Vagina (tissue), 2 donors: ENCODE measurements at regions not wholly inside any gene's neighbourhood (a gene's known extent, or its start where the extent isn't known, plus 50 kb on each side); places are given as distances from the start of the nearest gene placed in this dataset.

Experiments used
- DNase-seq, 2 donors: peaks; one replicate each; pipeline ENCODE4 v3.0.0-alpha.2; 2017; ENCODE audit errors: extremely low spot score in 2 of 2
- H3K27ac ChIP-seq: fragments of 200-600 bp; sonication (generic); one replicate; pipeline ENCODE4 v1.5.1; 2019
- H3K27me3 ChIP-seq: fragments of 200-600 bp; sonication (generic); one replicate; pipeline ENCODE4 v1.5.1; 2019
- H3K36me3 ChIP-seq, 2 donors: fragments of 200-600 bp; sonication (generic); one replicate each; pipeline ENCODE4 v1.5.1; 2017 to 2019
- H3K4me1 ChIP-seq: fragments of 200-600 bp; sonication (generic); one replicate; pipeline ENCODE4 v1.5.1; 2019
- H3K4me3 ChIP-seq, 2 donors: fragments of 200-600 bp; sonication (generic); 1 replicate in 1 of 2; 2 replicates in 1 of 2; pipeline ENCODE4 v1.5.1; 2016 to 2019
- H3K9me3 ChIP-seq: fragments of 200-600 bp; sonication (generic); one replicate; pipeline ENCODE4 v1.5.1; 2019
- POLR2A ChIP-seq, 2 donors: fragments of 450-650 bp; IDR thresholded peaks; one replicate each; pipeline ENCODE4 v1.6.1; 2017; ENCODE audit warnings: antibody characterized with exemption in 2 of 2, mild to moderate bottlenecking in 2 of 2, moderate library complexity in 2 of 2
- POLR2AphosphoS5 ChIP-seq, 2 donors: sonication (generic); formaldehyde crosslinking; IDR thresholded peaks; one replicate each; pipeline ENCODE4 v1.9.0; 2017; ENCODE audit warnings: antibody characterized with exemption in 2 of 2, mild to moderate bottlenecking in 2 of 2, low read depth in 1 of 2; ENCODE audit not compliant: insufficient read depth in 1 of 2
- intact Hi-C: fragments of 100-400 bp; cut with DNase I; formaldehyde crosslinking; loops from one replicate; pipeline ENCODE4 v1.15.1; 2023
- TF ChIP-seq, protein P1 (sequence below), 3 experiments: fragments of 450-650 bp in 2 of 3; fragments of 200-600 bp in 1 of 3; sonication (generic) in 1 of 3; IDR thresholded peaks; one replicate each; pipeline ENCODE4 v1.5.1; 2017 to 2019; ENCODE audit warnings: antibody characterized with exemption in 3 of 3, mild to moderate bottlenecking in 2 of 3, moderate library complexity in 2 of 3

DNA sequence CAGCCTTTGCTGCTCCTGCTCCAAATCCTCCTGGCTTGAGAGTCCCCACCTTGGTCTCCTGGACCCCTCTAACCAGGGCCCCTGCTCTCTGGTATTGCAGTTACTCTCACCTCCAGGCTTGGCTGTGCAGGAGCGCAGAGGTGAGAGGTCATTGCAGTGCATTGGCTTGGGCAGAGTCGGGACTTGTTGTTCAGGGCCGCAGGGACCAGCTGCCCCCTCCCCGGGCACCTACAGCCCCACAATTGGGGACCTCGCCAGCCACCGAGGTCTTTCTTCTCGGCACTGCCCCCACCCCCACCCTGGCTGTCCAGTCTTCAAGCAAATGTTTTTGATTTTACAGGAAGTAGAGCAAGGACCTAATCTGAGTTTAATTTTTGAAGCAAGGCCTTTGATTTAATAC is 65.5 kb upstream of the FGF3 start:
- intact Hi-C loops = no loop called here
- H3K27me3 ChIP-seq = no peaks in the 10 kb centered on the region

DNA sequence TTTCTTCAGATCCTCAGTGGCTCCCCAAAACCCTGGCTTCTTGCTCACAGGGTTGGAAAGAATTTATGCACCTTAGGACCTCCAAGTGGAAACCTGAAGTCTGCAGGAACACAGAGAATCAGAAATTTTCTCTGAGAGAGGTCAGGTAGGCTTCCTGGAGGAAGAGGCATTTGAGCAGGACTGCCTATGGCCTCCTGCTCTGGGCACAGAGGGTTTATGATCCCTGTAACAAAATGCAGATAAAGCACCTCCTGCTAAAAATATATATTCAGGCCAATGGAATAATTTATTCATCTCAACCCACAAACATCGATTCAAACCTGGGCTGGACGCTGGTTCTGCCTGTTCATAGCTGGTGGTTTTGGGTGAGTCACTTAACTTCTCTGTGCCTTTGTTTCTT is 68.1 kb upstream of the FGF3 start:
- intact Hi-C loops = no loop called here
- Histone ChIP-seq H3K36me3 (no peaks in the 10 kb centered on the region), H3K27ac (no peak overlapping the region), H3K27me3 (no peaks in the 10 kb centered on the region), H3K4me1 (no peaks in the 10 kb centered on the region), H3K9me3 (no peaks in the 10 kb centered on the region), H3K4me3 (no peak overlapping the region)
- no peak for DNase-seq
- TF ChIP-seq POLR2AphosphoS5 (IDR thresholded peaks at IDR 0.05; ENCODE audit: insufficient read depth in 1 of 2, low read depth in 1 of 2) (no peak), POLR2A (IDR thresholded peaks at IDR 0.05) (no peak)

More for the DNA sequence above, 65.5 kb upstream of the FGF3 start:
- no peak for DNase-seq
- Histone ChIP-seq H3K9me3 (no peaks in the 10 kb centered on the region), H3K4me3 (no peak overlapping the region), H3K27ac (no peak overlapping the region), H3K4me1 (no peaks in the 10 kb centered on the region), H3K36me3 (no peaks in the 10 kb centered on the region)
- TF ChIP-seq POLR2A (IDR thresholded peaks at IDR 0.05) (no peak), POLR2AphosphoS5 (IDR thresholded peaks at IDR 0.05; ENCODE audit: insufficient read depth in 1 of 2, low read depth in 1 of 2) (no peak)
- TF ChIP-seq, protein P1, sequence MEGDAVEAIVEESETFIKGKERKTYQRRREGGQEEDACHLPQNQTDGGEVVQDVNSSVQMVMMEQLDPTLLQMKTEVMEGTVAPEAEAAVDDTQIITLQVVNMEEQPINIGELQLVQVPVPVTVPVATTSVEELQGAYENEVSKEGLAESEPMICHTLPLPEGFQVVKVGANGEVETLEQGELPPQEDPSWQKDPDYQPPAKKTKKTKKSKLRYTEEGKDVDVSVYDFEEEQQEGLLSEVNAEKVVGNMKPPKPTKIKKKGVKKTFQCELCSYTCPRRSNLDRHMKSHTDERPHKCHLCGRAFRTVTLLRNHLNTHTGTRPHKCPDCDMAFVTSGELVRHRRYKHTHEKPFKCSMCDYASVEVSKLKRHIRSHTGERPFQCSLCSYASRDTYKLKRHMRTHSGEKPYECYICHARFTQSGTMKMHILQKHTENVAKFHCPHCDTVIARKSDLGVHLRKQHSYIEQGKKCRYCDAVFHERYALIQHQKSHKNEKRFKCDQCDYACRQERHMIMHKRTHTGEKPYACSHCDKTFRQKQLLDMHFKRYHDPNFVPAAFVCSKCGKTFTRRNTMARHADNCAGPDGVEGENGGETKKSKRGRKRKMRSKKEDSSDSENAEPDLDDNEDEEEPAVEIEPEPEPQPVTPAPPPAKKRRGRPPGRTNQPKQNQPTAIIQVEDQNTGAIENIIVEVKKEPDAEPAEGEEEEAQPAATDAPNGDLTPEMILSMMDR (IDR thresholded peaks at IDR 0.05) = no peak

DNA sequence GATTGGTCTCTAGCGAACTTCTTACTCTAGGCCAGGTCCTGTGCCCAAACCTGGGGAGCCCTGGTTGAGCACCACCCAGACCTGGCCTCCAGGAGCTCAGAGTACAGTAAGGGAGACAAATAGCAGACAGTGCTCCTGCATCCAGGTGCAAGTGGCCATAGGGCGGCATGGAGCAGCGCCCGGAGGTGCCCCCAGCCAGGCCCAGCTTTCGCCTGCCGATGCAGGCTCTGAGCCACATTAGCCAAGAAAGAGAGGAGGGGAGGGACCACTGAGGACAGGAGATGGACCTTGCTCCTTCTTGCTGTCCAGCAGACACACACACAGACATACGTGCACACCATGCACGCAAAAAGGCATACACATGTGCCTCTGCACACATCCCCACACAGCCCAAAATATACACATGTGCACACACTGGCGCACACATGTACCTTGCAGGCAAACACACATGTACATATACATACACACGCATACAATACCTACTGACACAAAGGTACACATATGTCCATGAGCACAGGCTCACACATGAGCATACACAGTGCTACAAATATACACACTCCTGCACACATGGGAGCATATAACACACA is 68.7 kb upstream of the FGF3 start:
- intact Hi-C loops = no loop called here

DNA sequence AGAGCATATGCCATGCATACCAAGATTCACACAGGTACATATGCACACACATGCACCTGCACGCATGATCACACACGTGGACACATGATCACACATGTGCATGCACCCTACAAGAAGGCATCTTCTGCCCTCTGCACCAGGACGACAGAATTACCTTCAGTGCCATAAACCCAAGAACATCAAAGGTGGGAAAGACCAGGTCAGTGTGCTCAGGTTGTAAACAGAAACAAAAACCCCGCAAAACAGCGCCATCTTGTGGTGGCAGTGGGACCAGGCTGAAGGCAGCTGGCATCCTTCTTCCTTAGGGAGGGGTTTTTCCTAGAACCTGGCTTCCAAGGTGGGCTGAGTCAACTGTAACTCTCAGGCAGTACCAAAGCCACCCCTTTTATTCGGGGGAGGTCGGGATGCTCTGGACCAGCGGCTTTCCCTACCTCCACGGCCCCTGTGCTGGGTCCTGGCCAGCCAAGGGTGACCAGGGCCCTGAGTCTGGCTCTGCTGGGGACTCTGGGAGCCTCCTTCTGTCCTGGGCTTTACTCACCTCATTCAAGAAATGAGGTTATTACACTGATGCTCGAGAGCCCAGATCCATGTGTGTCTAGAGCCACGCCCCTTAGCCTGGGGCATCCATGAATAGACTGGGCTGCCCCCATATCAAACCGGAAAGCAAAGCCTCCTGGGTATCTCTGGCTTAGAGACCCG is 69.4 kb upstream of the FGF3 start:
- no peaks in the 10 kb centered on the region for H3K36me3 ChIP-seq
- intact Hi-C loops = no loop called here
- TF ChIP-seq POLR2AphosphoS5 (IDR thresholded peaks at IDR 0.05; ENCODE audit: insufficient read depth in 1 of 2, low read depth in 1 of 2) (no peak), POLR2A (IDR thresholded peaks at IDR 0.05) (no peak)
- TF ChIP-seq, protein P1 (IDR thresholded peaks at IDR 0.05) = peak; percentile 50 to 74 (median 50)
- no peaks in the 10 kb centered on the region for H3K27me3 ChIP-seq
- no peak overlapping the region for H3K27ac ChIP-seq
- no peaks in the 10 kb centered on the region for H3K4me1 ChIP-seq
- H3K9me3 ChIP-seq = no peaks in the 10 kb centered on the region
- H3K4me3 ChIP-seq = no peak overlapping the region
- no peak for DNase-seq

More for the DNA sequence above, 68.7 kb upstream of the FGF3 start:
- no peak for DNase-seq
- Histone ChIP-seq H3K36me3 (no peaks in the 10 kb centered on the region), H3K4me1 (no peaks in the 10 kb centered on the region), H3K4me3 (no peak overlapping the region), H3K9me3 (no peaks in the 10 kb centered on the region), H3K27me3 (no peaks in the 10 kb centered on the region), H3K27ac (no peak overlapping the region)
- no peak for TF ChIP-seq POLR2AphosphoS5 (IDR thresholded peaks at IDR 0.05; ENCODE audit: insufficient read depth in 1 of 2, low read depth in 1 of 2)
- no peak for TF ChIP-seq POLR2A (IDR thresholded peaks at IDR 0.05)
- TF ChIP-seq, protein P1 (IDR thresholded peaks at IDR 0.05) = no peak

DNA sequence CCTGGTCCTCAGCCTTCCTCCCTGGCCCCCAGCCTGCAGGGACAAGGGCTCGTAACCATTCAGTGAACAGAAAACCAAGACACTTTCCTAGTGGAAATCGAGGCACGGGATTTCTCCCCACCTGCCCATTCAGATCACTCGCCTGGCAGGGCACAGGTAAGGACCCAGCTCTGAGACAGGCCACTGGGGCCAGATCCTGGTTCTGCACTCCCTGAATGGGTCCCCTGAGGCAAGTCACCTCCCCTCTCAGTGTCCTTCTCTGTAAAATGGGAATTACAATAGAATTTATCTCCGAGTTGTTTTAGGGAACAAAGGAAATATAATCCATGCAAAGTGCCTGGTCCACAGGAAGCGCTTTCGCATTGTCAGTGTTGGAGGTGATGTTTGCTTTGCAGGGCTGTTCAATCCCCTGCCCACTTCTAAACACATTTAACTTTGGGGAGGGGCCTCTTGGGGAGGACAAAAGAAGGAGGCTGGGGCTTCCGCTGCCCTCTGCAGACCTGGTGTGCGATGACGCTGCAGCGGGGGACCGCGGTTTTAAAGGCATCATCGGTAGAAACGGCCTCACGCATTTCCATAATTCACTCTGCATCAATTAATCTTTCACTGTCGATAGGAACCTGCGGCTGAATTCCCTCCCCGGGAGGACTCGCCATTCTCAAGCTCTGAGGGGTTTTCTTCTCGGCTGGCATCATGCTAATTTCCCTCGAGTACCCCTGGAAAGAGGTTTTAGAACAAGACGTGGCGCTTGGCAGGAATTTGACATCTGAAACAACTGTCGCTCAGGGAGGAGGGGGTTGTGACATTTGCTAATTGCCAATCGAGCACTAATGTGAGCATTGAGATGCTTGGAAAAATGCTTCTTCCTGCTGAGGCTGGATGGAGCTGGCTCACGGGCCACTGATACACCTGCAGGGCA is 70.4 kb upstream of the FGF3 start:
- TF ChIP-seq POLR2A (IDR thresholded peaks at IDR 0.05) (no peak), POLR2AphosphoS5 (IDR thresholded peaks at IDR 0.05; ENCODE audit: insufficient read depth in 1 of 2, low read depth in 1 of 2) (no peak)
- TF ChIP-seq, protein P1 (IDR thresholded peaks at IDR 0.05) = no peak
- H3K4me1 ChIP-seq = no peaks in the 10 kb centered on the region
- no peak for DNase-seq
- intact Hi-C loops = no loop called here
- no peak overlapping the region for H3K27ac ChIP-seq
- no peaks in the 10 kb centered on the region for H3K36me3 ChIP-seq
- H3K27me3 ChIP-seq = no peaks in the 10 kb centered on the region
- no peaks in the 10 kb centered on the region for H3K9me3 ChIP-seq
- H3K4me3 ChIP-seq = no peak overlapping the region
